Cardiac muscle cell (in vitro differentiated cells and primary cell): ENCODE measurements at regions not wholly inside any gene's neighbourhood (a gene's known extent, or its start where the extent isn't known, plus 50 kb on each side); places are given as distances from the start of the nearest gene placed in this dataset.

Experiments
- DNase-seq, 2 donors: peaks; one replicate each; pipeline versions ENCODE4 v3.0.0 to v3.0.0-alpha.2; 2010 to 2017; ENCODE audit warnings: low read depth in 1 of 2, low spot score in 1 of 2
- H3K27ac ChIP-seq: fragments of 200-600 bp; sonication (generic); 2 replicates; pipeline ENCODE4 v1.5.1; 2016
- H3K27me3 ChIP-seq: fragments of 200-600 bp; sonication (generic); 2 replicates; pipeline ENCODE4 v1.6.0; 2016; ENCODE audit warnings: control low read depth
- H3K36me3 ChIP-seq: fragments of 200-600 bp; sonication (generic); 2 replicates; pipeline ENCODE4 v1.5.1; 2016; ENCODE audit warnings: control low read depth
- H3K4me1 ChIP-seq: fragments of 200-600 bp; sonication (generic); 2 replicates; pipeline ENCODE4 v1.8.1; 2017; ENCODE audit warnings: low read depth, mild to moderate bottlenecking, mixed run types
- H3K4me3 ChIP-seq: fragments of 200-600 bp; sonication (generic); 2 replicates; pipeline ENCODE4 v1.5.1; 2016; ENCODE audit warnings: mild to moderate bottlenecking
- H3K9me3 ChIP-seq: fragments of 200-600 bp; sonication (generic); 2 replicates; pipeline ENCODE4 v1.5.1; 2017; ENCODE audit warnings: low read depth, mild to moderate bottlenecking, control low read depth
- TF ChIP-seq, protein P1 (sequence below): IDR thresholded peaks from 2 replicates; pipeline ENCODE4 v1.5.1; 2012; ENCODE audit warnings: low read depth, mild to moderate bottlenecking, low read length

DNA sequence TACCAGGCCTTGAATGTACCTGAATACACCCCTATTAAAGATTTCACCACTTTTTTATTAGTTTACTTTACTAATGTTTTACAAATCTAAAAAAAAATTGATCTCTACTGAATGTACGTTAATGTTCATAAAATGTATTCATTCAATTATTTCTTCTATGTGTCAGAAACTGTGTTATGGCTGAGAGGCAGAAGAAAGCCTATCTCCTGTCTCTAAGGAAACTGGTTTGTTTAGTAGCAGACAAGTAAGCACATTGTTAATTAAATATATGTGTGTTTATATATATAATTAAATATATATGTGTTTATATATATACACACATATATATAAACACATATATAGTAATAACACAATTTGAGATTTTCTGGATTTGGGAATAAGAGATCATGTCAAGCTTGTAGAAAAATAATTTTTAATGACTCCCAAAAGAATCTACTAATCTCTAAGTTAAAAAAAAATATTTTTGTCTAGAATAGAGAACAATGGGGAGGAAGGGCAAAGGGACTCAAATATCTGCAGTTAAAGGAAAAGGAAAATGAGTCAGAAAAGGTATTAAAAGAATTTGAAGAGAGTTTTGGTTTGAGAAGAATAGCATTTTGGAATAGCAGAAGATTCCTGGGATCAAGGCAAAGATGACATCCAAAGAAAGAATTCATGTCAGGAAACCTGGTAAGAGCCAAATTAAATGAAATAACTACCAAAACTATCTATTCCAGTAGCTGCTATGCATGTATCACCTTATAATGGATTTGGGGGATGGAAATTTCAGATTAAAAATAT is 92.1 kb downstream of the CH25H start:
- peak in 1 of 2 donors; percentile 16 for DNase-seq
- TF ChIP-seq, protein P1, sequence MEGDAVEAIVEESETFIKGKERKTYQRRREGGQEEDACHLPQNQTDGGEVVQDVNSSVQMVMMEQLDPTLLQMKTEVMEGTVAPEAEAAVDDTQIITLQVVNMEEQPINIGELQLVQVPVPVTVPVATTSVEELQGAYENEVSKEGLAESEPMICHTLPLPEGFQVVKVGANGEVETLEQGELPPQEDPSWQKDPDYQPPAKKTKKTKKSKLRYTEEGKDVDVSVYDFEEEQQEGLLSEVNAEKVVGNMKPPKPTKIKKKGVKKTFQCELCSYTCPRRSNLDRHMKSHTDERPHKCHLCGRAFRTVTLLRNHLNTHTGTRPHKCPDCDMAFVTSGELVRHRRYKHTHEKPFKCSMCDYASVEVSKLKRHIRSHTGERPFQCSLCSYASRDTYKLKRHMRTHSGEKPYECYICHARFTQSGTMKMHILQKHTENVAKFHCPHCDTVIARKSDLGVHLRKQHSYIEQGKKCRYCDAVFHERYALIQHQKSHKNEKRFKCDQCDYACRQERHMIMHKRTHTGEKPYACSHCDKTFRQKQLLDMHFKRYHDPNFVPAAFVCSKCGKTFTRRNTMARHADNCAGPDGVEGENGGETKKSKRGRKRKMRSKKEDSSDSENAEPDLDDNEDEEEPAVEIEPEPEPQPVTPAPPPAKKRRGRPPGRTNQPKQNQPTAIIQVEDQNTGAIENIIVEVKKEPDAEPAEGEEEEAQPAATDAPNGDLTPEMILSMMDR, result no peak

GRCh38 chr10:89102735-89103134 is 104.4 kb downstream of the CH25H start:
- H3K27ac ChIP-seq, result no peak overlapping the region
- no peaks in the 10 kb centered on the region for H3K36me3 ChIP-seq
- H3K4me3 ChIP-seq, result no peak overlapping the region
- no peak for DNase-seq
- no peaks in the 10 kb centered on the region for H3K27me3 ChIP-seq
- TF ChIP-seq, protein P1, result no peak
- H3K4me1 ChIP-seq, result no peaks in the 10 kb centered on the region
- H3K9me3 ChIP-seq, result no peaks in the 10 kb centered on the region

More for the DNA sequence above, 92.1 kb downstream of the CH25H start:
- Histone ChIP-seq H3K4me1 (no peaks in the 10 kb centered on the region), H3K9me3 (no peaks in the 10 kb centered on the region), H3K27me3 (no peaks in the 10 kb centered on the region), H3K36me3 (no peaks in the 10 kb centered on the region), H3K27ac (no peak overlapping the region), H3K4me3 (no peak overlapping the region)

DNA sequence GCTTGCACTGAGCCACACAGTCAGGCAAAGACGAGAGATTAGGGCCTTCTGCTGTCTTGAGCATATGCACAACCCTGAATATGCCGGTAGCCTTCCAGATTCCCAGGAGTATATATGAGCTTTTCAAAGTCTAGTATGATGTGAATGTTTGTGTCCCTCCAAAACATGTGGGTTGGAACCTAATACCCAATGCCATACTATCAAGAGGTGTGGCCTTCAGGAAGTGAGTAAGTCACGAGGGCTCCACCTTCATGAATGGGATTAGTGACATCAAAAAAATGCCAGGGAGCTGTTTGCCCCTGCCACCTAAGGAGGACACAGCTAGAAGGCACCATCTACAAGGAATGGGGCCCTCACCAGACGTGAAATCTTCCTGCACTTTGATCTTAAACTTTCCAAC is 105.2 kb downstream of the CH25H start:
- DNase-seq, result no peak
- Histone ChIP-seq H3K4me3 (no peak overlapping the region), H3K9me3 (no peaks in the 10 kb centered on the region), H3K27me3 (no peaks in the 10 kb centered on the region), H3K4me1 (no peaks in the 10 kb centered on the region), H3K27ac (no peak overlapping the region), H3K36me3 (no peaks in the 10 kb centered on the region)
- TF ChIP-seq, protein P1, result no peak

- no peaks in the 10 kb centered on the region for H3K9me3 ChIP-seq
- H3K36me3 ChIP-seq, result no peaks in the 10 kb centered on the region
- no peak overlapping the region for H3K4me3 ChIP-seq
- TF ChIP-seq, protein P1, result no peak
- H3K4me1 ChIP-seq, result no peaks in the 10 kb centered on the region
- DNase-seq, result peak in 1 of 2 donors; percentile 41
- no peak overlapping the region for H3K27ac ChIP-seq
- no peaks in the 10 kb centered on the region for H3K27me3 ChIP-seq
These were observed 106.4 kb downstream of the CH25H start for GRCh38 chr10:89100680-89101079.

DNA sequence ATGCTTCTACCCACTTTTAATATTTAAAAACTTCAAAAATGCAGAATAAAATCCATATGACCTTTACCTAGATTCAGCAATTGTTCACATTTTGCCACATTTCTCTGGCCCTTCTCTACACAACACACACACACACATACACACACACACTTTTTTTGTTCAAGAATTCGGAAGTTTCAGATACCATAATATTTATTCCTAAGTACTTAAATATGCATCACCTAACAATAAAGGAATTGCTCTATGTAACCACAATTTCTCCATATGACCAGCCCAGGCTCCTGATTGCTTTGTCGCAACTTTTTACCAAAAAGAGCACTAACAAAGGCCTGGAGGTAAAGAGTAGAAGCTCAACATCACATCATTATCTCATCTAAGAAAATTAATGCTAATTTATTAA is 106.6 kb downstream of the FAS start:
- H3K36me3 ChIP-seq, result no peaks in the 10 kb centered on the region
- H3K27me3 ChIP-seq, result no peaks in the 10 kb centered on the region
- TF ChIP-seq, protein P1, result no peak
- no peak overlapping the region for H3K4me3 ChIP-seq
- no peaks in the 10 kb centered on the region for H3K4me1 ChIP-seq
- no peak for DNase-seq
- no peaks in the 10 kb centered on the region for H3K9me3 ChIP-seq
- no peak overlapping the region for H3K27ac ChIP-seq
